ENCODE measurements at regions not wholly inside any gene's neighbourhood (a gene's known extent, or its start where the extent isn't known, plus 50 kb on each side); places are given as distances from the start of the nearest gene placed in this dataset.

DNA sequence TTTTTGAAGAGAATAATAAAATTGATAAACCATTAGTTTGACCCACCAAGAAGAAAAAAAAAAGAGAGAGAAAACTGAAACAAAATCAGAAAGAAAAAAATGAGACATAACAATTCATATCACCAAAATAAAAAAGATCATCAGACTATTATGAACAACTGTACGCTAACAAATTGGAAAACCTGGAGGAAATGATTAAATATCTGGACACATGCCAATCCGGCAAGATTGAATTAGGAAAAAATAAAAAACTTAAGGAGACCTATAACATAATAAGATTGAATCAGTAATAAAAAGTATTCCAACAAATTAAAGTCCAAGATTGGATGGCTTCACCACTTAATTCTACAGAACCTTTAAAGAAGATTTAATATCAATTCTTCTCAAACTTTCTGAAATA is 136.7 kb downstream of the CASP12 start:
- TF ChIP-seq ZNF791 (tag by site-specific recombination; IDR thresholded peaks at IDR 0.05) (no peak), SETDB1 (IDR thresholded peaks at IDR 0.05; ENCODE audit: insufficient read length, low read length) (no peak), ZNF184 (tag by site-specific recombination; IDR thresholded peaks at IDR 0.05) (no peak), ZNF416 (tag by site-specific recombination; IDR thresholded peaks at IDR 0.05) (no peak), TCF7L2 (IDR thresholded peaks at IDR 0.05; ENCODE audit: borderline replicate concordance, low read depth, low read length) (no peak)
- TF ChIP-seq, protein P1, sequence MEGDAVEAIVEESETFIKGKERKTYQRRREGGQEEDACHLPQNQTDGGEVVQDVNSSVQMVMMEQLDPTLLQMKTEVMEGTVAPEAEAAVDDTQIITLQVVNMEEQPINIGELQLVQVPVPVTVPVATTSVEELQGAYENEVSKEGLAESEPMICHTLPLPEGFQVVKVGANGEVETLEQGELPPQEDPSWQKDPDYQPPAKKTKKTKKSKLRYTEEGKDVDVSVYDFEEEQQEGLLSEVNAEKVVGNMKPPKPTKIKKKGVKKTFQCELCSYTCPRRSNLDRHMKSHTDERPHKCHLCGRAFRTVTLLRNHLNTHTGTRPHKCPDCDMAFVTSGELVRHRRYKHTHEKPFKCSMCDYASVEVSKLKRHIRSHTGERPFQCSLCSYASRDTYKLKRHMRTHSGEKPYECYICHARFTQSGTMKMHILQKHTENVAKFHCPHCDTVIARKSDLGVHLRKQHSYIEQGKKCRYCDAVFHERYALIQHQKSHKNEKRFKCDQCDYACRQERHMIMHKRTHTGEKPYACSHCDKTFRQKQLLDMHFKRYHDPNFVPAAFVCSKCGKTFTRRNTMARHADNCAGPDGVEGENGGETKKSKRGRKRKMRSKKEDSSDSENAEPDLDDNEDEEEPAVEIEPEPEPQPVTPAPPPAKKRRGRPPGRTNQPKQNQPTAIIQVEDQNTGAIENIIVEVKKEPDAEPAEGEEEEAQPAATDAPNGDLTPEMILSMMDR (tag by site-specific recombination; IDR thresholded peaks at IDR 0.05): no peak
- TF ChIP-seq, protein P2, sequence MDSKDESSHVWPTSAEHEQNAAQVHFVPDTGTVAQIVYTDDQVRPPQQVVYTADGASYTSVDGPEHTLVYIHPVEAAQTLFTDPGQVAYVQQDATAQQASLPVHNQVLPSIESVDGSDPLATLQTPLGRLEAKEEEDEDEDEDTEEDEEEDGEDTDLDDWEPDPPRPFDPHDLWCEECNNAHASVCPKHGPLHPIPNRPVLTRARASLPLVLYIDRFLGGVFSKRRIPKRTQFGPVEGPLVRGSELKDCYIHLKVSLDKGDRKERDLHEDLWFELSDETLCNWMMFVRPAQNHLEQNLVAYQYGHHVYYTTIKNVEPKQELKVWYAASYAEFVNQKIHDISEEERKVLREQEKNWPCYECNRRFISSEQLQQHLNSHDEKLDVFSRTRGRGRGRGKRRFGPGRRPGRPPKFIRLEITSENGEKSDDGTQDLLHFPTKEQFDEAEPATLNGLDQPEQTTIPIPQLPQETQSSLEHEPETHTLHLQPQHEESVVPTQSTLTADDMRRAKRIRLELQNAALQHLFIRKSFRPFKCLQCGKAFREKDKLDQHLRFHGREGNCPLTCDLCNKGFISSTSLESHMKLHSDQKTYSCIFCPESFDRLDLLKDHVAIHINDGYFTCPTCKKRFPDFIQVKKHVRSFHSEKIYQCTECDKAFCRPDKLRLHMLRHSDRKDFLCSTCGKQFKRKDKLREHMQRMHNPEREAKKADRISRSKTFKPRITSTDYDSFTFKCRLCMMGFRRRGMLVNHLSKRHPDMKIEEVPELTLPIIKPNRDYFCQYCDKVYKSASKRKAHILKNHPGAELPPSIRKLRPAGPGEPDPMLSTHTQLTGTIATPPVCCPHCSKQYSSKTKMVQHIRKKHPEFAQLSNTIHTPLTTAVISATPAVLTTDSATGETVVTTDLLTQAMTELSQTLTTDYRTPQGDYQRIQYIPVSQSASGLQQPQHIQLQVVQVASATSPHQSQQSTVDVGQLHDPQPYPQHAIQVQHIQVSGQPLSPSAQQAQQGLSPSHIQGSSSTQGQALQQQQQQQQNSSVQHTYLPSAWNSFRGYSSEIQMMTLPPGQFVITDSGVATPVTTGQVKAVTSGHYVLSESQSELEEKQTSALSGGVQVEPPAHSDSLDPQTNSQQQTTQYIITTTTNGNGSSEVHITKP (tag by site-specific recombination; IDR thresholded peaks at IDR 0.05): no peak
- TF ChIP-seq, protein P3, sequence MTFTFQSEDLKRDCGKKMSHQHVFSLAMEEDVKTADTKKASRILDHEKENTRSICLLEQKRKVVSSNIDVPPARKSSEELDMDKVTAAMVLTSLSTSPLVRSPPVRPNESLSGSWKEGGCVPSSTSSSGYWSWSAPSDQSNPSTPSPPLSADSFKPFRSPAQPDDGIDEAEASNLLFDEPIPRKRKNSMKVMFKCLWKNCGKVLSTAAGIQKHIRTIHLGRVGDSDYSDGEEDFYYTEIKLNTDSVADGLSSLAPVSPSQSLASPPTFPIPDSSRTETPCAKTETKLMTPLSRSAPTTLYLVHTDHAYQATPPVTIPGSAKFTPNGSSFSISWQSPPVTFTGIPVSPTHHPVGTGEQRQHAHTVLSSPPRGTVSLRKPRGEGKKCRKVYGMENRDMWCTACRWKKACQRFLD (tag by site-specific recombination; IDR thresholded peaks at IDR 0.05): no peak
- TF ChIP-seq, protein P4, sequence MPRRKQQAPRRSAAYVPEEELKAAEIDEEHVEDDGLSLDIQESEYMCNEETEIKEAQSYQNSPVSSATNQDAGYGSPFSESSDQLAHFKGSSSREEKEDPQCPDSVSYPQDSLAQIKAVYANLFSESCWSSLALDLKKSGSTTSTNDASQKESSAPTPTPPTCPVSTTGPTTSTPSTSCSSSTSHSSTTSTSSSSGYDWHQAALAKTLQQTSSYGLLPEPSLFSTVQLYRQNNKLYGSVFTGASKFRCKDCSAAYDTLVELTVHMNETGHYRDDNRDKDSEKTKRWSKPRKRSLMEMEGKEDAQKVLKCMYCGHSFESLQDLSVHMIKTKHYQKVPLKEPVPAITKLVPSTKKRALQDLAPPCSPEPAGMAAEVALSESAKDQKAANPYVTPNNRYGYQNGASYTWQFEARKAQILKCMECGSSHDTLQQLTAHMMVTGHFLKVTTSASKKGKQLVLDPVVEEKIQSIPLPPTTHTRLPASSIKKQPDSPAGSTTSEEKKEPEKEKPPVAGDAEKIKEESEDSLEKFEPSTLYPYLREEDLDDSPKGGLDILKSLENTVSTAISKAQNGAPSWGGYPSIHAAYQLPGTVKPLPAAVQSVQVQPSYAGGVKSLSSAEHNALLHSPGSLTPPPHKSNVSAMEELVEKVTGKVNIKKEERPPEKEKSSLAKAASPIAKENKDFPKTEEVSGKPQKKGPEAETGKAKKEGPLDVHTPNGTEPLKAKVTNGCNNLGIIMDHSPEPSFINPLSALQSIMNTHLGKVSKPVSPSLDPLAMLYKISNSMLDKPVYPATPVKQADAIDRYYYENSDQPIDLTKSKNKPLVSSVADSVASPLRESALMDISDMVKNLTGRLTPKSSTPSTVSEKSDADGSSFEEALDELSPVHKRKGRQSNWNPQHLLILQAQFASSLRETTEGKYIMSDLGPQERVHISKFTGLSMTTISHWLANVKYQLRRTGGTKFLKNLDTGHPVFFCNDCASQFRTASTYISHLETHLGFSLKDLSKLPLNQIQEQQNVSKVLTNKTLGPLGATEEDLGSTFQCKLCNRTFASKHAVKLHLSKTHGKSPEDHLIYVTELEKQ (tag by site-specific recombination; IDR thresholded peaks at IDR 0.05; ENCODE audit: borderline replicate concordance): no peak
- TF ChIP-seq, protein P5, sequence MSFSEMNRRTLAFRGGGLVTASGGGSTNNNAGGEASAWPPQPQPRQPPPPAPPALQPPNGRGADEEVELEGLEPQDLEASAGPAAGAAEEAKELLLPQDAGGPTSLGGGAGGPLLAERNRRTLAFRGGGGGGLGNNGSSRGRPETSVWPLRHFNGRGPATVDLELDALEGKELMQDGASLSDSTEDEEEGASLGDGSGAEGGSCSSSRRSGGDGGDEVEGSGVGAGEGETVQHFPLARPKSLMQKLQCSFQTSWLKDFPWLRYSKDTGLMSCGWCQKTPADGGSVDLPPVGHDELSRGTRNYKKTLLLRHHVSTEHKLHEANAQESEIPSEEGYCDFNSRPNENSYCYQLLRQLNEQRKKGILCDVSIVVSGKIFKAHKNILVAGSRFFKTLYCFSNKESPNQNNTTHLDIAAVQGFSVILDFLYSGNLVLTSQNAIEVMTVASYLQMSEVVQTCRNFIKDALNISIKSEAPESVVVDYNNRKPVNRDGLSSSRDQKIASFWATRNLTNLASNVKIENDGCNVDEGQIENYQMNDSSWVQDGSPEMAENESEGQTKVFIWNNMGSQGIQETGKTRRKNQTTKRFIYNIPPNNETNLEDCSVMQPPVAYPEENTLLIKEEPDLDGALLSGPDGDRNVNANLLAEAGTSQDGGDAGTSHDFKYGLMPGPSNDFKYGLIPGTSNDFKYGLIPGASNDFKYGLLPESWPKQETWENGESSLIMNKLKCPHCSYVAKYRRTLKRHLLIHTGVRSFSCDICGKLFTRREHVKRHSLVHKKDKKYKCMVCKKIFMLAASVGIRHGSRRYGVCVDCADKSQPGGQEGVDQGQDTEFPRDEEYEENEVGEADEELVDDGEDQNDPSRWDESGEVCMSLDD (tag by site-specific recombination; IDR thresholded peaks at IDR 0.05): no peak

Data from HEK293 (cell line).